ENCODE measurements at regions not wholly inside any gene's neighbourhood (a gene's known extent, or its start where the extent isn't known, plus 50 kb on each side); places are given as distances from the start of the nearest gene placed in this dataset.

- no peak for DNase-seq (ENCODE audit: low read depth in 1 of 2, low spot score in 1 of 2)
Observed at GRCh38 chr2:204415406-204416181, 129.7 kb upstream of the PARD3B start.

- no peak for DNase-seq (ENCODE audit: low read depth in 1 of 2, low spot score in 1 of 2)
Observed at GRCh38 chr2:204416236-204416635, 129.0 kb upstream of the PARD3B start.

- DNase-seq (ENCODE audit: low read depth in 1 of 2, low spot score in 1 of 2) = no peak
Observed at GRCh38 chr2:204425821-204426220, 119.5 kb upstream of the PARD3B start.

GRCh38 chr2:204428675-204429074 is 116.6 kb upstream of the PARD3B start:
- DNase-seq (ENCODE audit: low read depth in 1 of 2, low spot score in 1 of 2) = no peak

- DNase-seq (ENCODE audit: low read depth in 1 of 2, low spot score in 1 of 2) = no peak
Observed at GRCh38 chr2:204431529-204431928, 113.7 kb upstream of the PARD3B start.

- no peak for DNase-seq (ENCODE audit: low read depth in 1 of 2, low spot score in 1 of 2)
Observed at GRCh38 chr2:204432196-204432595, 113.1 kb upstream of the PARD3B start.

- DNase-seq (ENCODE audit: low read depth in 1 of 2, low spot score in 1 of 2) = no peak
Observed at GRCh38 chr2:204434660-204435462, 110.4 kb upstream of the PARD3B start.

GRCh38 chr2:204436230-204436629 is 109.0 kb upstream of the PARD3B start:
- DNase-seq (ENCODE audit: low read depth in 1 of 2, low spot score in 1 of 2) = no peak

GRCh38 chr2:204437408-204437807 is 107.9 kb upstream of the PARD3B start:
- DNase-seq (ENCODE audit: low read depth in 1 of 2, low spot score in 1 of 2) = no peak

- no peak for DNase-seq (ENCODE audit: low read depth in 1 of 2, low spot score in 1 of 2)
Observed at GRCh38 chr2:204437815-204438756, 107.2 kb upstream of the PARD3B start.

- DNase-seq (ENCODE audit: low read depth in 1 of 2, low spot score in 1 of 2) = no peak
Observed at GRCh38 chr2:204441316-204441715, 104.0 kb upstream of the PARD3B start.

- no peak for DNase-seq (ENCODE audit: low read depth in 1 of 2, low spot score in 1 of 2)
Observed at GRCh38 chr2:204445149-204445548, 100.1 kb upstream of the PARD3B start.

- DNase-seq (ENCODE audit: low read depth in 1 of 2, low spot score in 1 of 2) = no peak
Observed at GRCh38 chr2:204447722-204448121, 97.6 kb upstream of the PARD3B start.

- no peak for DNase-seq (ENCODE audit: low read depth in 1 of 2, low spot score in 1 of 2)
Observed at GRCh38 chr2:204449977-204450376, 95.3 kb upstream of the PARD3B start.

GRCh38 chr2:204451766-204452165 is 93.5 kb upstream of the PARD3B start:
- no peak for DNase-seq (ENCODE audit: low read depth in 1 of 2, low spot score in 1 of 2)

GRCh38 chr2:204452464-204453023 is 92.7 kb upstream of the PARD3B start:
- DNase-seq (ENCODE audit: low read depth in 1 of 2, low spot score in 1 of 2) = no peak

- DNase-seq (ENCODE audit: low read depth in 1 of 2, low spot score in 1 of 2) = no peak
Observed at GRCh38 chr2:204453730-204454167, 91.5 kb upstream of the PARD3B start.

- no peak for DNase-seq (ENCODE audit: low read depth in 1 of 2, low spot score in 1 of 2)
Observed at GRCh38 chr2:204454672-204455380, 90.4 kb upstream of the PARD3B start.

GRCh38 chr2:204468746-204469429 is 76.4 kb upstream of the PARD3B start:
- no peak for DNase-seq (ENCODE audit: low read depth in 1 of 2, low spot score in 1 of 2)

GRCh38 chr2:204470178-204470620 is 75.1 kb upstream of the PARD3B start:
- no peak for DNase-seq (ENCODE audit: low read depth in 1 of 2, low spot score in 1 of 2)

Measured in stimulated activated CD4-positive, alpha-beta T cell treated with anti-CD3 and anti-CD28 coated beads, Interleukin-15, amount 100 ng/mL, for 1 hour (primary cell).